HG02610 (cell line): ENCODE measurements at regions not wholly inside any gene's neighbourhood (a gene's known extent, or its start where the extent isn't known, plus 50 kb on each side); places are given as distances from the start of the nearest gene placed in this dataset.
"Not testable (repeated sequence)": the region's sequence is repeated elsewhere in the genome, so short reads cannot be mapped to it uniquely, and the experiment has no call there.

Experiments
- ATAC-seq: cut with Tn5 transposase; IDR thresholded peaks from one replicate; pipeline ENCODE4 v1.9.1; 2021; ENCODE audit warnings: mild to moderate bottlenecking, moderate library complexity; ENCODE audit not compliant: unreplicated experiment

- ATAC-seq = no peak
Measured at GRCh38 chrX:138014577-138014976, 448.6 kb downstream of the ZIC3 start.

DNA sequence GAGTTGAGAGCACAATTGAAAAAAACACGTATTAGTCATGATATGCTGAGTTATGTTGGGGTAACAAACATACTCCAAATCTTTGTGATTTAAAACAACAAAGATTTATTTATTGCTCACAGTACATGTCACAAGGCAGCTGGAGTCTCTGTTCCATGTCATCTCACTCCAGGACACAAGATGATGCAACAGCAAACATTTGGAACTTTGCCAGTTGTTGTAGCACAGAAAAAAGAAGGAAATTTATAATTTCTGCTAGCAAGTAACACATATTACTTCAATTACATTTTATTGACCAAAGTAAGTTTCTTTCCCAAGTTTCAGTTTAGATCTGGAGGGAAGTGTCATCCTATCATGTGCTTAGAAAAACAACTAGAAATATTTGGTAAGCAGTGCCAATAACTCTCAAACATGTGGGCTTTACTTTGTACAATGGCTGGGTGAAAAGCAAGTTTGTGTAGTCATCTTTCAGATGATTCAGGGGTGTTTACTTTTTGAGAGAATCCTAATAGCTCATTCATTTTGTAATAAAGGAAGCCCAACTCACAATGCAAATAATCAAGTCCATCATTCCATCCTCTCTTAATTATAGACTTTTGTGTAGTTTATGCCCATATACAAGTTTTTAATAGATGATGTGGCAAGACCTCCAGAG is 452.3 kb downstream of the ZIC3 start:
- ATAC-seq = no peak

- ATAC-seq = no peak
Measured at GRCh38 chrX:138020941-138021340, 455.0 kb downstream of the ZIC3 start.

DNA sequence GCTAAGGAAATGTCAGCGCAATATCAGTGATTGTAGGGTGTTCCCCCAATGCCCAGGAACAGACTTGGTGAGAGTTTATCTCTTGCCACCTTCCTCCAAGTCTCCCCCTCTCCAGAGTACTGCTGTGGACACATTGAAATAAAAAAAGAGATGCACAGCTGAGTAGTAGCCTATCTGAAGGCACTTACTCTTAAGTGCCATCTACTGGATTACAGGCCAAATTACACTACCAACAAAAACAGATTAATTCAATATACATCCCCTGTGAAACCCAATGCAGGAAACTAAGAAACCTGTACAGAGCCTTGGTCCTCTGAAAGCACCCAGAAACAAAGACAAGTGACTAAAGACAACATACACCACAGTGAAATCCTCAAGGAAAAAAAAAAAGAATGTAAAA is 460.3 kb downstream of the ZIC3 start:
- ATAC-seq = no peak

DNA sequence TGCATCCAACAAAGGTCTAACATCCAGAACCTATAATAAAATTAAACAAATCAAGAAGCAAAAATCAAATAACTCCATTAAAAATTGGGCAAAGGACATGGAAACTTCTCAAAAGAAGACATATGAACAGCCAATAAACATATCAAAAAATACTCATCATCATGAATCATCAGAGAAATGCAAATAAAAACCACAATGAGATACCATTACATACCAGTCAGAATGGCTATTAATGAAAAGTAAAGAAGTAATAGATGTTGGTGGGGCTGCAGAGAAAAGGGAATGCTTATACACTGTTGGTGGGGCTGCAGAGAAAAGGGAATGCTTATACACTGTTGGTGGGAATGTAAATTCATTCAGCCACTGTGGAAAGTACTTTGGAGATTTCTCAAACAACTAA is 465.8 kb downstream of the ZIC3 start:
- ATAC-seq = no peak

- no peak for ATAC-seq
Measured at GRCh38 chrX:138034136-138034535, 468.2 kb downstream of the ZIC3 start.

- no peak for ATAC-seq
Measured at GRCh38 chrX:138037548-138037947, 471.6 kb downstream of the ZIC3 start.

DNA sequence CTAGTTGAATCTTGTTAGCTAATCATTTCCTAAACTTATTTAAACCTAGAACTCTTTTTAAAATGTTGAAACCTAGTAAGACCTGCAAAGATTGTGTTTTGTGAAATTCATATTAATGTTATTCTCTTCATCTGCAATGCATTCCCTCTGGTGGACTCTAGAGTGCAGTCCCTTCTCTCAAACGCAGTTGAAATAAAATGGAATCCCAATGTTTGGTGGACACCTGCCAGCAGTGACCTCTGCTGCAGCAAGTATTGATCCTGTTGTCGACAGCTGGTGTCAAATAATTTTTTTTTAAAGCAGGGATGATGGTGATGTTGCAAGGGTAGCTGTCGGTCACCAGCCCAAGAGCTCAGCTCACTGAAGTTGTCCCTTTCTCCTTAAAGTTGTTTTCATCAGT is 492.0 kb downstream of the ZIC3 start:
- ATAC-seq = no peak

- no peak for ATAC-seq
Measured at GRCh38 chrX:138058931-138059330, 493.0 kb downstream of the ZIC3 start.

- no peak for ATAC-seq
Measured at GRCh38 chrX:138067415-138067814, 501.5 kb downstream of the ZIC3 start.

- no peak for ATAC-seq
Measured at GRCh38 chrX:138073626-138074025, 507.7 kb downstream of the ZIC3 start.

GRCh38 chrX:138082251-138082650 is 516.3 kb downstream of the ZIC3 start:
- no peak for ATAC-seq

GRCh38 chrX:138082896-138083295 is 517.0 kb downstream of the ZIC3 start:
- no peak for ATAC-seq

DNA sequence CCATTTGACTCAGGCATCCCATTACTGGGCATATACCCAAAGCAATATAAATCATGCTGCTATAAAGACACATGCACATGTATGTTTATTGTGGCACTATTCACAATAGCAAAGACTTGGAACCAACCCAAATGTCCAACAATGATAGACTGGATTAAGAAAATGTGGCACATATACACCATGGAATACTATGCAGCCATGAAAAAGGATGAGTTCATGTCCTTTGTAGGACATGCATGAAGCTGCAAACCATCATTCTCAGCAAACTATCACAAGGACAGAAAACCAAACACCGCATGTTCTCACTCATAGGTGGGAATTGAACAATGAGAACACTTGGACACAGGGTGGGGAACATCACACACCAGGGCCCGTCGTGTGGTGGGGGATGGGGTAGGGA is 545.0 kb downstream of the ZIC3 start:
- not testable (repeated sequence) for ATAC-seq

DNA sequence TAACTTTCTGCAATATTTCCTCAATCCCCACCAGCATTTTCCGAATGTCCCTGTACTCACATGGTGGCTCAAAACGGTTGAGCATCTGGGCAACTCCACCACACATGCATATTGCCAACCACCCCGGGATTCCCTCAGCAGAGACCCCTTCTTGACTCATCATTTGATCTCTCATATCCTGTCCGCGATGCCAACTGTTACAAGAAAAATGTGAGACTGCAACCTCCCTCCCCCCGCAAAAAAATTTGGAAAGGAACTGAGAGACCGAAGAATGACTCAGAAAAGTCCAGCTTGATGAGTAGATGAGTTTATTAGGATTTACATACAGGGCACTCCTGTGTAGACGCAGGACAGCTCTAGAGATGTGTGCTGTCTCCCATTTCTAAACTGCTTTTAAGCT is 561.4 kb downstream of the ZIC3 start:
- no peak for ATAC-seq

GRCh38 chrX:138128027-138128671 is 562.2 kb downstream of the ZIC3 start:
- peak; percentile 81 for ATAC-seq

DNA sequence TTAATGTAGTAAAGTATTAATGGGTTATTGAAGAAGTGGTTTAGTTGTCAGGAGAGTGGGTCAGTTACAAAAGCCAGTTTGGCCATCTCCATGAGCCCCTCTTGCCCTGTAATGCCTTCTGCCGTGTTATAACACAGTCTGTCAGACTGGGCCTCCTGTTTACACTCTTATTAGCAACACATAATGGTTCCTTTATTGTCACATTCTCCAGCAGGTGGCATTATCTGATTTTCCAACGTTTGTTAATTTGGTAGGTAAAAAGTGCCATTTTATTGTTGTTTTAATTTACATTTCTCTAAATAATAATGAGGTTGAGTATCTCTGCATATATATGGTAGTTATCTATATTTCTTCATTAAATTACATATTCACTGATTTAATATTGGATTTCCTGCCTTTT is 560.8 kb downstream of the FGF13 start:
- ATAC-seq = no peak

- ATAC-seq = no peak
Measured at GRCh38 chrX:138157850-138158249, 553.7 kb downstream of the FGF13 start.

DNA sequence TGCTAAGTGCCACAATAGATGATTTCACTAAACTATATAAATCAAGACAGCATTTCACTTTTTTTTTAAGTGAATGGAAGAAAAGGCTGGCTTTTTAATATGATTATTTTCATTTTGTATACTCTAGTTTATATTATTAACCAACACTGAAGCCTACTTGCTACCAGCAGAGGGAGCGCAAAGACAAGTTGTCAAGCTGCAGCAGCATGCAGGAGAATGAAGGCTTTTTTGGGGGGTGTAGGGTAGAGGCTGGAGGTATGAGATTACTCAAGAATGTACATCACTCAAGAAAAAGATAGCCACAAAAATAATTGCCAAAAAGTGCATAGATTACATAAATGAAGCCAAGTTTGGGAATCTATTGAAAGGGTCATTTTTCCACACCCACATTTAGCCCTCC is 519.5 kb downstream of the FGF13 start:
- no peak for ATAC-seq

GRCh38 chrX:138229718-138230117 is 481.8 kb downstream of the FGF13 start:
- no peak for ATAC-seq

DNA sequence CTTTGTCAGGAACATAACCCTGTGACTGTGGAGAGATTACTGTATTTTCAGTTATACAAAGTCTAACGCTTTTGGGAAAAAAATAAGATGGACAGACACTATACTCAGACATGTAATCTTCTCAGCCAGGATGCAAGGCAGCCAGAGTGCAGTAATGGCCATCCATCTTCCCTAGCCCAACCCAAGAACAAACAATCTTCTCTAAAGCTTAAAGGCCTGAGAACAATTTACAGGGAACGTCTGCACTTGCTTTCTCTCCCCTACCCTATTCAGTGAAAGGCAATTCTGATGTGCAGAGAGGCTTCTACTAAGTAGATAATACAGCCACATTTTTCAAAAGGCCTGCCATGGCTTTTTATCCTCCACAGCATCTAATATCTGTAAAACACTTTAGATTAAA is 471.3 kb downstream of the FGF13 start:
- no peak for ATAC-seq

DNA sequence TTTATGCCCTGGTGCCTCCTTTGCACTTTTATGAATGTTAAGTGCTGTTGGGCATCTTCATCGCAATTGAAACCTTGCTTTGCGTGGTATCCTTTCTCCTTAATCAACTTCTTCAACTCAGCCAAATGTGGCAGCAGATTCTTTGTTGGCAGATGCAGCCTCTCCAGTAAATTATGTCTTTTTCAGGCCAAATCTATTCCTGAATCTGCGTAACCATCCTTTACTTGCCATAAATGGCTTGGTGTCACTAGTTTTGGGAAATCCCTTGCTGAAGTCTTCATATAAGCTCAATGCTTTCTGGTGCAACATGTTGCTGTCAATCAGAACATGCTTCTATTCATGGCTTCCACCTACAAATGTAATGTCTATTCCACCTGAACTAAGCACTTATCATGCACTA is 457.5 kb downstream of the FGF13 start:
- no peak for ATAC-seq

DNA sequence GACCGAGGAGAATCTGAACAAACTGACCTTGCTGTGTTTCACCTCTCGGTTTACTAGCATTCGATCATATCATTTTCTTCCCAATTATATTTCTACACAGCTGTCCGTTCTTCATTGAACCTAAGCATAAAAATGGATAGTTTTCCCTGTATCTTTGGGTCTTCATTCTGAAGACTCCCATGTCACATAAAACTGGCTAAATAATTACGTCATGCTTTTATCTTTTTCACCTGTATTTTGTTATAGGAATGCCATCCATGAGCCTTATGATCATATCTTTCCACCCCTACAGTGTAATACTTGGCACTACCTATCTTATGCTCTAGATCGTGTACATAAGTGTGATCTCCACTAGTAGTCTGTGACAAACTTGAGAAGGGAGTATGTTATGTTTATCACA is 456.1 kb downstream of the FGF13 start:
- no peak for ATAC-seq
